ENCODE measurements at regions not wholly inside any gene's neighbourhood (a gene's known extent, or its start where the extent isn't known, plus 50 kb on each side); places are given as distances from the start of the nearest gene placed in this dataset.

- no peak for TF ChIP-seq ZFP36 (IDR thresholded peaks at IDR 0.05; ENCODE audit: low read depth, low read length, partially characterized antibody)
- no peak for TF ChIP-seq EP400 (IDR thresholded peaks at IDR 0.05)
- TF ChIP-seq NFATC3 (IDR thresholded peaks at IDR 0.05): no peak
- no peak for TF ChIP-seq FOXK2 (conservative IDR thresholded peaks at IDR 0.05 in 1 of 2, IDR thresholded peaks at IDR 0.05 in 1 of 2; ENCODE audit: low read depth in 2 of 2)
- TF ChIP-seq ZBTB43 (CRISPR knock-in tag; IDR thresholded peaks at IDR 0.05): no peak
- TF ChIP-seq TEAD2 (tag; IDR thresholded peaks at IDR 0.05): no peak
- TF ChIP-seq MAZ (CRISPR knock-in tag; conservative IDR thresholded peaks at IDR 0.05 in 1 of 2, IDR thresholded peaks at IDR 0.05 in 1 of 2): no peak
- TF ChIP-seq E4F1 (CRISPR knock-in tag; IDR thresholded peaks at IDR 0.05; ENCODE audit: borderline replicate concordance): no peak
Measured at GRCh38 chr1:78210175-78210574, 164.4 kb downstream of the GIPC2 start.

All from K562 (cell line).